CD4-positive, alpha-beta T cell (primary cell): ENCODE measurements at regions not wholly inside any gene's neighbourhood (a gene's known extent, or its start where the extent isn't known, plus 50 kb on each side); places are given as distances from the start of the nearest gene placed in this dataset.

ENCODE experiments used
- ATAC-seq: fragments of 200-7000 bp; cut with Tn5 transposase; one replicate; pipeline ENCODE4 v1.10.0; 2022; ENCODE audit warnings: mild to moderate bottlenecking; ENCODE audit not compliant: poor library complexity
- CTCF ChIA-PET: fragments of 350-600 bp; sonication (Branson Sonifier 250); formaldehyde crosslinking; loops from one replicate; lab custom pipeline; 2021; ENCODE audit warnings: antibody characterized with exemption, inconsistent platforms; lab: Charles Lee
- POLR2A ChIA-PET: fragments of 350-600 bp; sonication (Branson Sonifier 250); formaldehyde crosslinking; loops from one replicate; lab custom pipeline; 2021; ENCODE audit warnings: antibody characterized with exemption, inconsistent platforms; lab: Charles Lee
- DNase-seq, 14 experiments: peaks; one replicate each; pipeline ENCODE4 v3.0.0-alpha.2; 2013 to 2020; ENCODE audit warnings: mixed read lengths in 2 of 14
- H3K27ac ChIP-seq, 2 donors: one replicate each; pipeline versions ENCODE4 v1.5.1 to v1.7.0; 2013; ENCODE audit warnings: low read length in 2 of 2, low read depth in 1 of 2, mild to moderate bottlenecking in 1 of 2
- H3K27me3 ChIP-seq, 2 experiments: 1 replicate in 1 of 2; 2 replicates in 1 of 2; pipeline versions ENCODE4 v1.6.1 to v1.7.0; 2013; ENCODE audit warnings: low read length in 2 of 2, control low read depth in 1 of 2, mild to moderate bottlenecking in 1 of 2, moderate library complexity in 1 of 2; ENCODE audit not compliant: insufficient read depth in 2 of 2, control insufficient read depth in 1 of 2
- H3K36me3 ChIP-seq: one replicate; pipeline ENCODE4 v1.6.1; 2013; ENCODE audit warnings: low read length, control low read depth; ENCODE audit not compliant: insufficient read depth
- H3K4me1 ChIP-seq: one replicate; pipeline ENCODE4 v1.6.1; 2013; ENCODE audit warnings: low read length, control low read depth; ENCODE audit not compliant: insufficient read depth
- H3K4me3 ChIP-seq: one replicate; pipeline ENCODE4 v1.5.1; 2013; ENCODE audit warnings: mild to moderate bottlenecking, low read length, moderate library complexity
- H3K9me3 ChIP-seq, 2 experiments: 1 replicate in 1 of 2; 2 replicates in 1 of 2; pipeline versions ENCODE4 v1.6.1 to v1.7.0; 2013; ENCODE audit warnings: low read length in 2 of 2, mild to moderate bottlenecking in 2 of 2, control low read depth in 1 of 2, moderate library complexity in 1 of 2; ENCODE audit not compliant: control insufficient read depth in 1 of 2, insufficient read depth in 1 of 2
- H3K27ac Mint-ChIP-seq: one replicate; pipeline ENCODE4 v1.8.0; 2020; ENCODE audit warnings: mixed read lengths
- H3K27me3 Mint-ChIP-seq: one replicate; pipeline ENCODE4 v1.8.0; 2021; ENCODE audit warnings: mixed read lengths
- H3K36me3 Mint-ChIP-seq: one replicate; pipeline ENCODE4 v1.8.0; 2021; ENCODE audit warnings: low read depth, mixed read lengths
- H3K4me1 Mint-ChIP-seq: one replicate; pipeline ENCODE4 v1.8.0; 2021; ENCODE audit warnings: low read depth, mixed read lengths
- H3K4me3 Mint-ChIP-seq: one replicate; pipeline ENCODE4 v1.8.0; 2020; ENCODE audit warnings: mild to moderate bottlenecking, mixed read lengths
- H3K9me3 Mint-ChIP-seq: one replicate; pipeline ENCODE4 v1.8.0; 2020; ENCODE audit warnings: mixed read lengths
- CTCF ChIP-seq: fragments of 200-600 bp; IDR thresholded peaks from one replicate; pipeline ENCODE4 v1.8.0; 2022; ENCODE audit warnings: antibody characterized with exemption, mild to moderate bottlenecking
- intact Hi-C, 2 experiments: fragments of 100-400 bp; cut with DNase I in 1 of 2; cut with micrococcal nuclease in 1 of 2; formaldehyde crosslinking; loops; one replicate each; pipeline versions ENCODE4 v1.15.1 to v1.9.0; 2023 to 2025; cut with DNase I, micrococcal nuclease

DNA sequence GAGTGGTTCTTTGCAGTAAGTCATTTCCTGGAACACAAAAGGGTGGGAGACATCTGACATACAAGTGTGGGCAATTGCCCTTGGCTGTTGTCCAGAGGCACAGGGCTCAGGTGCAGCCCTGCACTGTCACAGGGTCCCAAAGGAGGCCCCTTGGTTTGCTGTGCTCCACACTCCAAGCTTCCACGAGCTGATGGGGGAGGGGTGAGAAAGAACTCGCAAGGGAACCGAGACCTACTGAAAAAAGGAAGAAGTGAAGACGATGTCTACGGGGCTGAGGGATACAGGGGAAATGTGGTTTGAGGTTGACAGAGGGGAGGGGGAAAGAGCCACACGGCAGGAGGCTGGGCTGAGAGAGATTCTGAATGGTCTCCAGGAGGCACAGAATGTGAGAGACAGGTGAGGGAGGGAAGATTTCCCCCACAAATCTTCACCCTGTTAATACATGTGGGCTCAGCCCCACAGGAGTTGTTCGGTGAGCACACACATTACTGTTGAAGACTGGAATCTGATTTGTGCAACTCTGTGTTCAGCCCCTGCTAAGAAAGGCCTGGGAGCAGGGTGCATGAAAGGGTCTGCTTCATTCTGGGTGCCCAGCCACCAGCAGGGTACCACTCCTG is 123.4 kb downstream of the LY86 start:
- no peaks in the 10 kb centered on the region for H3K36me3 ChIP-seq
- ATAC-seq (peak; percentile 80), DNase-seq (peak in 5 of 14 experiments; percentile 11 to 50 (median 21))
- H3K9me3 Mint-ChIP-seq, result no peaks in the 10 kb centered on the region
- no peak overlapping the region for H3K27ac ChIP-seq
- H3K36me3 Mint-ChIP-seq, result no peaks in the 10 kb centered on the region
- H3K4me3 Mint-ChIP-seq, result peak overlapping the region; percentile 65
- TF ChIP-seq CTCF, result no peak
- peaks cover 7% of the 10 kb centered on the region for H3K27me3 Mint-ChIP-seq
- POLR2A ChIA-PET, result no interaction called here
- intact Hi-C loops, result no loop called here
- CTCF ChIA-PET, result no interaction called here
- no peak overlapping the region for H3K27ac Mint-ChIP-seq
- H3K9me3 ChIP-seq, result no peaks in the 10 kb centered on the region
- H3K4me3 ChIP-seq, result no peak overlapping the region
- H3K4me1 Mint-ChIP-seq, result peaks cover 30% of the 10 kb centered on the region
- peaks cover 18% of the 10 kb centered on the region for H3K4me1 ChIP-seq
- H3K27me3 ChIP-seq, result no peaks in the 10 kb centered on the region

DNA sequence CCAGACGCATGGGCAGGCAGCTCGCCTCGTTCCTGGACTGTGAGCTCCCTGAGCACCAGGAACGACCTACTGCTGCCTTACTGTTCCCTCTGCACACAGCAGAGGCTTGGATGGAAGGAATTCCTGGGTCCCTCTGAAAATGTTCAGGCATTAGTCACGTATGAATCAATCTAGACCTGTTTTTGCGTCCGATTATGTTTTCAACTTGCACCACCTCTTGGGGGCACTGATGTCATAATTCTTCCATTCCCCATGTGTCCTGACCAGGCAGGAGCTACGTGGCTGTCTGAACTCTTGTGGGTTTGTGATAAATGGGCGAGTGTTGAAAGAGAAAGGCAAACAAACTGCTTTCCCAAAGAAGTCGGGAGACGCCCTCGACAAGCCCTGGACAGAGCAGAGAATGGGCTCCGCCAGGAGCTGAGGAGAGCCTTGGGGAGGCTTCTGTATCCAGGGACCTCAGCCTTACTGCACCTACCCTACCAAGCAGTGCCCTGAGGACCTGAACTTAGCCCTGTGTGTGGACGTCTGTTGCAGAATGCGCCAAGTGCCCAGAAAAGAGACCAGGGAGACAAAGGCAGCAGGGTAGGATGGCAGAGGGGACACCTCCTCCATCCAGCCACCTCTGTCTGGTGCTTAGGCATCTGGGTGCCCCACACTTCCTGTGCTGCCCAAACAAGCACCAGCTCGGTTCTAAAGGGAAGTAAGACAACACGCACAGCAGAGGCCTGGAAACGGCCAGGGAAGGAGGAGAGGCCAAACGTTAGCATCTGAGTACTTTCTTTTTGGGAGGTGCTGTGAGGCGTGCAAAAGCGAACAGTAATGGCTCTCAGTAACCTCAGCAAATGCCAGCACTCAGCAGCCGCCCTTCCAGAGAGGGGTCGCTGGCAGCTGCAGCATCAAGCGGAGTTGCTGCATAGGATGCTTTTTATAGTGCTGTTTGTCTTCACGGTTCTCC is 124.2 kb downstream of the LY86 start:
- Mint-ChIP-seq H3K27me3 (peaks cover 7% of the 10 kb centered on the region), H3K9me3 (no peaks in the 10 kb centered on the region), H3K36me3 (no peaks in the 10 kb centered on the region), H3K4me1 (peaks cover 30% of the 10 kb centered on the region), H3K4me3 (peak overlapping the region; percentile 26), H3K27ac (peak overlapping the region; percentile 23)
- ChIA-PET POLR2A (no interaction called here), CTCF (no interaction called here)
- H3K4me3 ChIP-seq, result no peak overlapping the region
- H3K9me3 ChIP-seq, result no peaks in the 10 kb centered on the region
- ATAC-seq, result peak; percentile 39
- DNase-seq, result peak in 4 of 14 experiments; percentile 8 to 55 (median 30)
- H3K4me1 ChIP-seq, result peaks cover 18% of the 10 kb centered on the region
- H3K27me3 ChIP-seq, result no peaks in the 10 kb centered on the region
- TF ChIP-seq CTCF, result no peak
- intact Hi-C loops, result no loop called here
- H3K36me3 ChIP-seq, result no peaks in the 10 kb centered on the region
- no peak overlapping the region for H3K27ac ChIP-seq

DNA sequence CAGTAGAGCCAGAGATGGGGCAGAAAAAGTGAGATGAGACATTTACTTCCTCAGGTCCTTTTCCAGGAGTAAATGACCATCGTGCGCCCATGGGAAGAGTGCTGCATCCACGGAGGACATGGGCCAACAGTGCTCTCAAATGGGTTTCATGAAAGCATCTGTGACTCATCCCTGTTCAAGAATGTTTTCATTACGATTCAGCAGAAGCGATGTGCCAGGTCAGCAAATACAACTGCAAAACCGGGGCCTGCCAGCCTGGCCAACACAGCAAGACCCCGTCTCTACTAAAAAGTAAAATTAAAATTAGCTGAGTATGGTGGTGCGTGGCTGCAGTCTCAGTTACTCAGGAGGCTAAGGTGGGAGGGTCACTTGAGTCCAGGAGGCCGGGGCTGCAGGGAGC is 125.1 kb downstream of the LY86 start:
- H3K27ac ChIP-seq, result no peak overlapping the region
- POLR2A ChIA-PET, result no interaction called here
- H3K36me3 ChIP-seq, result no peaks in the 10 kb centered on the region
- no peaks in the 10 kb centered on the region for H3K27me3 ChIP-seq
- intact Hi-C loops, result no loop called here
- ATAC-seq (no peak), DNase-seq (no peak)
- H3K4me1 Mint-ChIP-seq, result peaks cover 35% of the 10 kb centered on the region
- peaks cover 18% of the 10 kb centered on the region for H3K4me1 ChIP-seq
- no peak overlapping the region for H3K27ac Mint-ChIP-seq
- no peak overlapping the region for H3K4me3 Mint-ChIP-seq
- no peaks in the 10 kb centered on the region for H3K9me3 ChIP-seq
- peaks cover 7% of the 10 kb centered on the region for H3K27me3 Mint-ChIP-seq
- no peaks in the 10 kb centered on the region for H3K9me3 Mint-ChIP-seq
- H3K4me3 ChIP-seq, result no peak overlapping the region
- no peaks in the 10 kb centered on the region for H3K36me3 Mint-ChIP-seq
- TF ChIP-seq CTCF, result no peak
- CTCF ChIA-PET, result no interaction called here
